K562 (cell line): ENCODE measurements at regions not wholly inside any gene's neighbourhood (a gene's known extent, or its start where the extent isn't known, plus 50 kb on each side); places are given as distances from the start of the nearest gene placed in this dataset.

Source experiments
- BMI1 ChIP-seq: fragments of 150-350 bp; IDR thresholded peaks from 2 replicates; pipeline ENCODE4 v1.6.1; 2014; ENCODE audit warnings: low read length
- FOSL1 ChIP-seq: fragments of 200-800 bp; sonication (Bioruptor generic); conservative IDR thresholded peaks from 2 replicates; pipeline ENCODE4 v1.6.1; 2016; ENCODE audit warnings: missing genetic modification characterization, missing compliant biosample characterization
- MAZ ChIP-seq, 2 experiments: fragments of 450-650 bp in 1 of 2; sonication (generic) in 1 of 2; formaldehyde crosslinking; IDR thresholded peaks in 1 of 2; conservative IDR thresholded peaks in 1 of 2; 2 replicates each; pipeline versions ENCODE4 v1.4.0 to v1.5.0; 2020; ENCODE audit warnings: mild to moderate bottlenecking in 1 of 2, missing genetic modification reagents in 1 of 2
- RFX5 ChIP-seq: IDR thresholded peaks from 2 replicates; pipeline ENCODE4 v1.6.1; 2011; ENCODE audit warnings: low read depth, mild to moderate bottlenecking, improper control_type of control experiment, low read length
- SIN3A ChIP-seq, 2 experiments: fragments of 150-350 bp in 1 of 2; IDR thresholded peaks; 2 replicates each; pipeline ENCODE4 v1.6.1; 2011 to 2016; ENCODE audit warnings: borderline replicate concordance in 2 of 2, low read depth in 2 of 2, low read length in 2 of 2, mild to moderate bottlenecking in 2 of 2, moderate library complexity in 2 of 2; ENCODE audit not compliant: control insufficient read depth in 1 of 2
- USF2 ChIP-seq: sonication (generic); formaldehyde crosslinking; IDR thresholded peaks from 2 replicates; pipeline ENCODE4 v1.5.0; 2020; ENCODE audit warnings: missing genetic modification reagents
- YY1 ChIP-seq, 3 experiments: IDR thresholded peaks; 2 replicates each; pipeline ENCODE4 v1.6.1; 2011; ENCODE audit warnings: low read length in 2 of 3, mild to moderate bottlenecking in 2 of 3, moderate library complexity in 2 of 3, borderline replicate concordance in 1 of 3, control low read depth in 1 of 3, low read depth in 1 of 3; ENCODE audit not compliant: insufficient read depth in 3 of 3, insufficient replicate concordance in 2 of 3, control insufficient read depth in 1 of 3, insufficient read length in 1 of 3; ENCODE audit errors: extremely low read depth in 1 of 3
- ZNF766 ChIP-seq: fragments of 200-800 bp; sonication (Bioruptor generic); conservative IDR thresholded peaks from 2 replicates; pipeline ENCODE4 v1.6.1; 2016; ENCODE audit warnings: missing genetic modification characterization, missing compliant biosample characterization

GRCh38 chrX:43314525-43314924, 341.6 kb upstream of the MAOA start:
- TF ChIP-seq BMI1 (no peak), ZNF766 (CRISPR knock-in tag) (no peak), MAZ (CRISPR knock-in tag; conservative IDR thresholded peaks at IDR 0.05 in 1 of 2, IDR thresholded peaks at IDR 0.05 in 1 of 2) (no peak), RFX5 (no peak), YY1 (IDR thresholded peaks at IDR 0.05; ENCODE audit: borderline replicate concordance in 1 of 3, control insufficient read depth in 1 of 3, extremely low read depth in 1 of 3, insufficient read depth in 3 of 3, insufficient read length in 1 of 3, insufficient replicate concordance in 2 of 3, low read depth in 1 of 3, low read length in 2 of 3) (no peak), FOSL1 (tag) (no peak), USF2 (CRISPR knock-in tag) (no peak), SIN3A (IDR thresholded peaks at IDR 0.05; ENCODE audit: borderline replicate concordance in 2 of 2, control insufficient read depth in 1 of 2, low read depth in 2 of 2, low read length in 2 of 2) (no peak)
